HT1080 (cell line): ENCODE measurements at regions not wholly inside any gene's neighbourhood (a gene's known extent, or its start where the extent isn't known, plus 50 kb on each side); places are given as distances from the start of the nearest gene placed in this dataset.

Source experiments
- DNase-seq: peaks from one replicate; pipeline ENCODE4 v3.0.0-alpha.2; 2015; ENCODE audit warnings: low read depth

GRCh38 chr13:111967572-111968201, 99.3 kb upstream of the SOX1 start:
- no peak for DNase-seq

GRCh38 chr13:111968336-111969010, 98.5 kb upstream of the SOX1 start:
- DNase-seq: no peak

GRCh38 chr13:111969551-111970135, 97.3 kb upstream of the SOX1 start:
- DNase-seq: no peak

GRCh38 chr13:111970494-111971141, 96.3 kb upstream of the SOX1 start:
- DNase-seq: no peak

GRCh38 chr13:111971891-111972780, 94.8 kb upstream of the SOX1 start:
- no peak for DNase-seq

- DNase-seq: no peak
These were observed 93.8 kb upstream of the SOX1 start for GRCh38 chr13:111973186-111973585.

- no peak for DNase-seq
These were observed 93.2 kb upstream of the SOX1 start for GRCh38 chr13:111973605-111974340.

GRCh38 chr13:111974341-111974640, 92.7 kb upstream of the SOX1 start:
- no peak for DNase-seq

GRCh38 chr13:111975539-111976473, 91.1 kb upstream of the SOX1 start:
- no peak for DNase-seq

- no peak for DNase-seq
These were observed 90.3 kb upstream of the SOX1 start for GRCh38 chr13:111976474-111977178.

- DNase-seq: no peak
These were observed 89.8 kb upstream of the SOX1 start for GRCh38 chr13:111977179-111977506.

GRCh38 chr13:111978546-111978945, 88.4 kb upstream of the SOX1 start:
- no peak for DNase-seq

GRCh38 chr13:111980146-111980929, 86.6 kb upstream of the SOX1 start:
- DNase-seq: no peak

GRCh38 chr13:111981006-111981405, 85.9 kb upstream of the SOX1 start:
- DNase-seq: no peak

GRCh38 chr13:111981446-111982165, 85.3 kb upstream of the SOX1 start:
- no peak for DNase-seq

- no peak for DNase-seq
These were observed 82.6 kb upstream of the SOX1 start for GRCh38 chr13:111984349-111984748.

- no peak for DNase-seq
These were observed 76.6 kb upstream of the SOX1 start for GRCh38 chr13:111990362-111990761.

GRCh38 chr13:111992911-111993310, 74.0 kb upstream of the SOX1 start:
- no peak for DNase-seq
